Astrocyte (in vitro differentiated cells and primary cell): ENCODE measurements at regions not wholly inside any gene's neighbourhood (a gene's known extent, or its start where the extent isn't known, plus 50 kb on each side); places are given as distances from the start of the nearest gene placed in this dataset.

ENCODE experiments used
- CTCF ChIP-seq: IDR thresholded peaks from 2 replicates; pipeline ENCODE4 v1.5.1; 2011; ENCODE audit warnings: low read depth, mild to moderate bottlenecking, inconsistent platforms, low read length, moderate library complexity; ENCODE audit not compliant: insufficient read depth
- EZH2 ChIP-seq: IDR thresholded peaks from 2 replicates; pipeline ENCODE4 v1.6.1; 2012; ENCODE audit warnings: mild to moderate bottlenecking, low read length, inconsistent platforms; ENCODE audit not compliant: insufficient read depth

DNA sequence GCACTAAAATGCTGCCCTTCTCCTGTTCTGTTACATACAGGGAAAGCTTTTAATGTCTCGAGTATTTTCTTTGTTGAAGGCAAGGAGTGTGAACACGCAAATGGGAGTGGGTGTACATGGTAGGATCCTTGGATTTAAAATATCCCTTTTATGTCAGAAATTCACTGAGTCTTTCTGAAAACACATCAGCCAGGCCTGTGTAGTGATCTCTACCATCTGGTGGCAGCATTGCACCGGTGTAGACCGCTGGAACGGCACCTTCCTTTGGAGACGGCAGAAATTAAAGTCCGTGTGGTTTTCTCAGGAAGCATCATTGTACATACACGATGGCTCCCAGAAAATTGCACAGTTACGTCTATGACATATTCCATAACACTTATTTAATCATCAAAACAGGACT lies 515.8 kb downstream of the GALR1 start:
- TF ChIP-seq CTCF: peak; percentile 24
- TF ChIP-seq EZH2: no peak
